ENCODE measurements at regions not wholly inside any gene's neighbourhood (a gene's known extent, or its start where the extent isn't known, plus 50 kb on each side); places are given as distances from the start of the nearest gene placed in this dataset.

GRCh38 chr1:22196041-22196440 lies 53.1 kb upstream of the WNT4 start:
- H3K4me3 ChIP-seq (ENCODE audit: low read length) = no peak overlapping the region
- H3K4me1 ChIP-seq (ENCODE audit: control insufficient read depth, insufficient read depth, low read length) = no peaks in the 10 kb centered on the region
- no peak overlapping the region for H3K9ac ChIP-seq (ENCODE audit: low read length)
- DNase-seq (ENCODE audit: low read depth) = no peak
- H3K36me3 ChIP-seq (ENCODE audit: control insufficient read depth, insufficient read depth, low read length, severe bottlenecking) = no peaks in the 10 kb centered on the region
- peaks cover 10% of the 10 kb centered on the region for H3K9me3 ChIP-seq (ENCODE audit: control insufficient read depth, low read length)
- peaks cover 62% of the 10 kb centered on the region for H3K27me3 ChIP-seq (replicated peaks; ENCODE audit: control insufficient read depth, insufficient read depth, low read length)

DNA sequence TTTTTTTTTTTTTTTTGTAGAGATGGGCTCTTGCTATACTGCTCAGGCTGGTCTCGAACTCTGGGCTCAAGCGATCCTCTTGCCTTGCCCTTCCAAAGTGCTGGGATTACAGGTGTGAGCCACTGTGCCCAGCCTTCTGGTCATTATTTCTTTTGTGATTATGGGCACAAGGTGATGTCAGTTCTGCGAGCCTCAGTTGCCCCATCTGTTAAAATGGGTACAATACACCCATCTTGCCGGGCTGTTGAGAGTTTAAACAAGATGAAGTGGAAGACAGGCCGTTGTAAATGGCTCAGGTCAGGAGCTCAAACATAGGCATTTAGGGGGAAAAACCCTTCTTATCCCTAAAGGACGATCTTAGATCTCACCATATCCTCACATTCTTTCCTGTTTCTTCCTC lies 53.7 kb upstream of the WNT4 start:
- no peak for DNase-seq (ENCODE audit: low read depth)

DNA sequence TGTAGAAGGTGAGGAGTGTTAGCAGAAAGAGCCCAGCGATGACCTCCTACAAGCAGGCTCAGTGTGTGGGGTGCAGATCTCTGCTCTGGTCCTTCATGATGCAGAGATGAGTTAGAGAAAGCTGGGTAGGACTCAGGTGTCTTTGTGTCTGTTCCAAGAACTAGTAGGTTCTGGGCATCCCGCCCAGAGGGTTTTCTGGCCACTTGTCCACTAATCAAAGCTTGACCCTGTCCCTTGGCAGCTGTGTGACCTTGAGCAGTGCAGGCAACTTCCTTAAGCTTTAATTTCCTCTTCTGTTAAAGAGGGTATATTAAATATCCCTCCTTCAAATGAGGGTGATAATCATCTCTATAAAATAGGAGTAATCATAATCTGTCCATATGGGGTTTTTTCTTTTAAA lies 54.7 kb upstream of the WNT4 start:
- Histone ChIP-seq H3K4me3 (ENCODE audit: low read length) (no peak overlapping the region), H3K27me3 (replicated peaks; ENCODE audit: control insufficient read depth, insufficient read depth, low read length) (peaks cover 51% of the 10 kb centered on the region), H3K4me1 (ENCODE audit: control insufficient read depth, insufficient read depth, low read length) (no peaks in the 10 kb centered on the region), H3K9ac (ENCODE audit: low read length) (no peak overlapping the region), H3K9me3 (ENCODE audit: control insufficient read depth, low read length) (peaks cover 10% of the 10 kb centered on the region), H3K36me3 (ENCODE audit: control insufficient read depth, insufficient read depth, low read length, severe bottlenecking) (no peaks in the 10 kb centered on the region)
- DNase-seq (ENCODE audit: low read depth) = no peak

More for the DNA sequence above, 53.7 kb upstream of the WNT4 start:
- H3K36me3 ChIP-seq (ENCODE audit: control insufficient read depth, insufficient read depth, low read length, severe bottlenecking) = no peaks in the 10 kb centered on the region
- no peak overlapping the region for H3K4me3 ChIP-seq (ENCODE audit: low read length)
- H3K9ac ChIP-seq (ENCODE audit: low read length) = no peak overlapping the region
- H3K27me3 ChIP-seq (replicated peaks; ENCODE audit: control insufficient read depth, insufficient read depth, low read length) = peaks cover 57% of the 10 kb centered on the region
- H3K9me3 ChIP-seq (ENCODE audit: control insufficient read depth, low read length) = peaks cover 10% of the 10 kb centered on the region
- no peaks in the 10 kb centered on the region for H3K4me1 ChIP-seq (ENCODE audit: control insufficient read depth, insufficient read depth, low read length)

GRCh38 chr1:22201023-22201422 lies 58.1 kb upstream of the WNT4 start:
- H3K4me1 ChIP-seq (ENCODE audit: control insufficient read depth, insufficient read depth, low read length) = no peaks in the 10 kb centered on the region
- peaks cover 10% of the 10 kb centered on the region for H3K9me3 ChIP-seq (ENCODE audit: control insufficient read depth, low read length)
- H3K27me3 ChIP-seq (replicated peaks; ENCODE audit: control insufficient read depth, insufficient read depth, low read length) = peaks cover 71% of the 10 kb centered on the region
- no peaks in the 10 kb centered on the region for H3K36me3 ChIP-seq (ENCODE audit: control insufficient read depth, insufficient read depth, low read length, severe bottlenecking)
- DNase-seq (ENCODE audit: low read depth) = no peak
- no peak overlapping the region for H3K9ac ChIP-seq (ENCODE audit: low read length)
- H3K4me3 ChIP-seq (ENCODE audit: low read length) = no peak overlapping the region

DNA sequence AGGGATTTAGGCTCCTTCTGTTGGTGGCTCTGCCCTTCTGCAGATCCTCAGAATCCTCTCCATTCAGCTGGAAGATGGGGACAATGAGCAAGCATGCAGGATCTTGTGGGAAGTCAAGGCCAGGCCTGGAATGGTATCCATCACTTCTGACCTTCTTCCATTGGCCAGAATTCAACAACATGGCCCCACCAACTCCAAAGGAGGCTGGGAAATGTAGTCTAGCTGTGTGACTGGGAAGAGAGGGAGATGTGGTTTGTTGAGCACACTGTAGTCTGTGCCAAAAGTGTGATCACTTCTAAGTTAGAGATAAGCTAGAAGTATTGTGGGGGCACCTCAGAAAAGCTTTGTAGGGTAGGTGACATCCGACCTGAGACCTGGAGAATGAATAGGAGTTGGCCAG lies 60.4 kb upstream of the WNT4 start:
- no peak for DNase-seq (ENCODE audit: low read depth)
- Histone ChIP-seq H3K9ac (ENCODE audit: low read length) (no peak overlapping the region), H3K9me3 (ENCODE audit: control insufficient read depth, low read length) (peaks cover 10% of the 10 kb centered on the region), H3K4me3 (ENCODE audit: low read length) (no peak overlapping the region), H3K27me3 (replicated peaks; ENCODE audit: control insufficient read depth, insufficient read depth, low read length) (peaks cover 75% of the 10 kb centered on the region), H3K36me3 (ENCODE audit: control insufficient read depth, insufficient read depth, low read length, severe bottlenecking) (no peaks in the 10 kb centered on the region), H3K4me1 (ENCODE audit: control insufficient read depth, insufficient read depth, low read length) (no peaks in the 10 kb centered on the region)

DNA sequence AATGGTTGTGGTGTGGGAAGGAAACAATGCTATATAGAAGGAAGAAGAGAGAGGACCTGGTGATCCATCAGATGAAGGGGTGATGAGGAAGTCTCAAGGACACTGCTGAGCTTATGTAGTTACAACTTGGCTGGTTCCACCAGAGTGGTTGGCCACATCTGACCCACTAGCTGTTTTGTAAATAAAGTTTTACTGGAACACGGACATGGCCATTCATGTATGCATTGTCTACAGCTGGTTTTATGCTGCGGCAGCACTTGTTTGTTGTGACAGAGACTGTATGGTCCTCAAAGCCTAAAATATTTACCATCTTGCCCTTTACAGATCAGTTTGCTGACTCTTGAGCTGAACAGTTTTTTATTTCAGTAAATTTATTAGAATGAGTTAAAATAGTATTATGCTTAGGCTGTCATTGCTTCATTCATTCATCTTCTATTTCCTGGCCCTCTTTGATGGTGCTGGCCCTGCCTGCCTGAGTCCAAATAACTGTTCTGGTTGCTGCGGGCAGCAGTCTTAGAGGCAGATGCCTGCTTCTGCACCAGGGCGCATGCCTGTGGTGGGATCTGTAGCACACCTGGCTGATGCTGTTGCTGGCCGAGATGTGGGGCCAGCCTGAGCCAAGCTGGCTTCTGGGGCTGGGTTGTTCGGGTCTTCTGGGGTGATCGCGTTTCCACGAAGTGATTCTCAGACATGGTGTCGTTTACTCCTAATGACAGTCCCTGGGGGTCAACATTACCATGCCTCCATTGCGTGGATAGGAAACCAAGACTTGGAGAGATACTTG lies 61.4 kb upstream of the WNT4 start:
- peaks cover 78% of the 10 kb centered on the region for H3K27me3 ChIP-seq (replicated peaks; ENCODE audit: control insufficient read depth, insufficient read depth, low read length)
- H3K4me3 ChIP-seq (ENCODE audit: low read length) = no peak overlapping the region
- DNase-seq (ENCODE audit: low read depth) = no peak
- H3K9ac ChIP-seq (ENCODE audit: low read length) = no peak overlapping the region
- no peaks in the 10 kb centered on the region for H3K4me1 ChIP-seq (ENCODE audit: control insufficient read depth, insufficient read depth, low read length)
- H3K36me3 ChIP-seq (ENCODE audit: control insufficient read depth, insufficient read depth, low read length, severe bottlenecking) = no peaks in the 10 kb centered on the region
- peaks cover 5% of the 10 kb centered on the region for H3K9me3 ChIP-seq (ENCODE audit: control insufficient read depth, low read length)

DNA sequence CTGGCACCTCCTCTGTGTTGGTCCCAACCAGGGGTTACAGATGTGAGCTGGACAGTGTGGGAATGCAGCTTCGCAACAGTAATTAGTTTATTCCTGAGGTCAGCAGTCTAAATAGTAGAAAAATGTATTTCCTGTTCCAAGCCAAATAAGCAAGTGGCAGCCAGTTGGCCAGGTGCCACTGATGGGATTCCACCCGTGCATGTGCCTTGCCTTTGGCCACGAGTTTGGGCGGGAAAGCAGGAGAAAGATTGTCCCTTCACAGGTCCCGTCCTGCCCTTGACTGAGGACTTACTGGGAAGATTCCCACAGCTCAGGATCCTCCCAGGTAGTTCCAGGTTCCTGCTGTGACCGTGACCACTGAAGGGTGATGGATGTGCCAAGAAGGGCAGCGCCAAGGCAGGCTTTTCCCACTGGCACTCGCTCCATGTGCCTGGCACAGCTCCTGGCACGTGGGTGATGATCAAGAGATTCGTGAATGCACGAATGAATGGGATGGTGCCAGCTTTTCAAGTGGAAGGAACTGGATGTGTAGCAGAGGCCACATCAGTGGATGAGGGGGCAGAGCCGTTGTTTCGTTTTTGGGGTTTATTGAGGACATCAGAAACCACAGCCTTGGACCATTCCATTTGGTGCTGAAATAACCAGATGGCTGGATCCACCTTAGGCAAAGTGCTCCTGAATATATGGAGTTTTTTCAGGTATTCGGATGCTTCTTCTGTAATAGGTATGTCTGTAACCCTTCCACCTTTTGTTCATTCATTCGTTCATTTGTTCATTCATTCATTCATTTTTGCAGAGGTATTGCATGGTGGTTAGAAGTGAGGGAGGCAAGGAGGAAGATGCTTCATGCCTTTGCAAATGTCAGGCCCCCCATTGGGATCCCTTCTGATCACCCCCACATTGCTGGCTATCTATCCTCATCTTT lies 62.4 kb upstream of the WNT4 start:
- Histone ChIP-seq H3K36me3 (ENCODE audit: control insufficient read depth, insufficient read depth, low read length, severe bottlenecking) (no peaks in the 10 kb centered on the region), H3K4me1 (ENCODE audit: control insufficient read depth, insufficient read depth, low read length) (no peaks in the 10 kb centered on the region), H3K27me3 (replicated peaks; ENCODE audit: control insufficient read depth, insufficient read depth, low read length) (peaks cover 79% of the 10 kb centered on the region), H3K9me3 (ENCODE audit: control insufficient read depth, low read length) (peaks cover 3% of the 10 kb centered on the region), H3K4me3 (ENCODE audit: low read length) (no peak overlapping the region), H3K9ac (ENCODE audit: low read length) (no peak overlapping the region)
- DNase-seq (ENCODE audit: low read depth) = peak; percentile 20

DNA sequence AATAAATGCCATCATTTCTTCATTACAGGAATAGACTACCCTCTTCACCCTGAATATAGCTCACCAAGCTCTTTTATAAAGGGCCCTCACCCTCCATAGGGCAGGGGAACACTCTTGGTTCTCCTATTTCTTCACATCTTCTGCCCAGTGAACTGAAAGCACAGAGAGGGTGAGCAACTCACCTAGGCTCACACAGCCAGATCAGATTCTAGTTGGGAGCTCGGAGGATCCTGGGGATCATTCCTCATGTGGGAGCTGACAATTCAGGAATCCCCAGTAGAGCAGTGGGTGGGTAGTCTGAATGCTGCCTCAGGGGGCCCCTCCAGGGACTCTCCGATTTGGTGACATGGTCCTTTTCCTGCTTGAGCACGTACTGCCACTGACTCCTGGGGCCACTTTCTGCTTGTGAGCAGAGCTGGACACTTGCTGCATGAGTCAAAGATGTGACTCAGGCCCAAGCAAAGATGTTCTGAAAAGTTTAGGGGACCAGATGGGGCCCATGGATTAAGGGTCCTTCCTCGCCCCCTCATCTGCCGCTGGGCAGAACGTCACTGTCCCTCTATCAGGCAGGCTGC lies 63.7 kb upstream of the WNT4 start:
- Histone ChIP-seq H3K9ac (ENCODE audit: low read length) (no peak overlapping the region), H3K4me1 (ENCODE audit: control insufficient read depth, insufficient read depth, low read length) (no peaks in the 10 kb centered on the region), H3K9me3 (ENCODE audit: control insufficient read depth, low read length) (no peaks in the 10 kb centered on the region), H3K4me3 (ENCODE audit: low read length) (no peak overlapping the region), H3K36me3 (ENCODE audit: control insufficient read depth, insufficient read depth, low read length, severe bottlenecking) (no peaks in the 10 kb centered on the region), H3K27me3 (replicated peaks; ENCODE audit: control insufficient read depth, insufficient read depth, low read length) (peaks cover 86% of the 10 kb centered on the region)
- DNase-seq (ENCODE audit: low read depth) = no peak

GRCh38 chr1:22207511-22208267 lies 64.8 kb upstream of the WNT4 start:
- no peaks in the 10 kb centered on the region for H3K4me1 ChIP-seq (ENCODE audit: control insufficient read depth, insufficient read depth, low read length)
- H3K9ac ChIP-seq (ENCODE audit: low read length) = no peak overlapping the region
- H3K9me3 ChIP-seq (ENCODE audit: control insufficient read depth, low read length) = no peaks in the 10 kb centered on the region
- no peak overlapping the region for H3K4me3 ChIP-seq (ENCODE audit: low read length)
- H3K27me3 ChIP-seq (replicated peaks; ENCODE audit: control insufficient read depth, insufficient read depth, low read length) = peaks cover 91% of the 10 kb centered on the region
- peak; percentile 28 for DNase-seq (ENCODE audit: low read depth)
- H3K36me3 ChIP-seq (ENCODE audit: control insufficient read depth, insufficient read depth, low read length, severe bottlenecking) = no peaks in the 10 kb centered on the region

GRCh38 chr1:22208268-22208972 lies 65.5 kb upstream of the WNT4 start:
- peaks cover 91% of the 10 kb centered on the region for H3K27me3 ChIP-seq (replicated peaks; ENCODE audit: control insufficient read depth, insufficient read depth, low read length)
- H3K4me1 ChIP-seq (ENCODE audit: control insufficient read depth, insufficient read depth, low read length) = no peaks in the 10 kb centered on the region
- DNase-seq (ENCODE audit: low read depth) = no peak

More at GRCh38 chr1:22208268-22208972, 65.5 kb upstream of the WNT4 start:
- no peak overlapping the region for H3K4me3 ChIP-seq (ENCODE audit: low read length)
- H3K36me3 ChIP-seq (ENCODE audit: control insufficient read depth, insufficient read depth, low read length, severe bottlenecking) = no peaks in the 10 kb centered on the region
- H3K9me3 ChIP-seq (ENCODE audit: control insufficient read depth, low read length) = no peaks in the 10 kb centered on the region
- H3K9ac ChIP-seq (ENCODE audit: low read length) = no peak overlapping the region

Data from adipocyte (in vitro differentiated cells).